SH-SY5Y (cell line): ENCODE measurements at regions not wholly inside any gene's neighbourhood (a gene's known extent, or its start where the extent isn't known, plus 50 kb on each side); places are given as distances from the start of the nearest gene placed in this dataset.

ENCODE experiments used
- GATA2 ChIP-seq: IDR thresholded peaks from 2 replicates; pipeline ENCODE4 v1.6.1; 2011; ENCODE audit warnings: mild to moderate bottlenecking, low read depth, low read length
- GATA3 ChIP-seq: IDR thresholded peaks from 2 replicates; pipeline ENCODE4 v1.6.1; 2011; ENCODE audit warnings: low read depth, mild to moderate bottlenecking, low read length, moderate library complexity

DNA sequence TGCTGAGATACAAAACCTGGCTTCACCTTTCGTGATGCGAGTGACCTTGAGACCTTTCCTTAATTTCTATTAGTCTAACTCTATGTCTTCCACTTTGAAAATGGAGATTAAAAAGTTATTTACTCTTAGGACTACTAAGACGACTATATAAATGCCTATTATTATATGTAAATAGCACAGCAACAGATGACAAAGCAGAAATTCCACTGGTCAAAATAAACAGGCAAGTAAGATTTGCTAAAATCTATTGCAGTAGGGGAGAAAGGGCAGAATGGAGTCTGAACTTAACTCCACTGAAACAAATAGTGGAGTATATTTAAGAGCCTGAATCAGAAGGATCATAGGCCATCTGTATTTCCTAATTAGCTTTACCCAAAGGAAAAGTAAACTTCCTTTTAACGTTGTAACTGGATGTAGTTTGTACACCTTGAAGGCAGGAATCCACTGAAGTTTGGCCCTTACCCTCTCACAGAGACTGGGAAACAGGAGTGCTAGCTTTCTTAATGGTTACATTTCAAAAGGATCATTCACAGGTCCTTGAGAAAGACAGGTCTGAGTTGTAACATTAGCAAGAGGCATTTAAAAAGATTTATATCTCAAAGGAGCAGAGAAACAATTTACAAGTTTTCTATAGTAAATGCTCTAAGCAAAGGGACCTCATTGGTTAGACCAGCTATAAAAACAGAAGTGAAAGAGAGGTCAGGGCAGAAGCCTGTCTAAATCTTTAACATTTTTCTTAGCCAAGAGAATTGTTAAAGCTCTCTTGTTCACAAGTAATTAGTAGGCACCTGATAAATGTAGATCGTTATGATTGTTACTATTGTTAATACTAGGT is 332.5 kb downstream of the ZWINT start:
- no peak for TF ChIP-seq GATA2
- TF ChIP-seq GATA3: no peak
